H1 (cell line): ENCODE measurements at regions not wholly inside any gene's neighbourhood (a gene's known extent, or its start where the extent isn't known, plus 50 kb on each side); places are given as distances from the start of the nearest gene placed in this dataset.

Experiments
- CTCF ChIA-PET: fragments of 300-600 bp; sonication (Branson Sonifier 250); formaldehyde crosslinking; loops from one replicate; lab custom pipeline; 2021; ENCODE audit not compliant: partially characterized antibody; lab: Charles Lee
- POLR2A ChIA-PET: fragments of 300-600 bp; sonication (Branson Sonifier 250); formaldehyde crosslinking; loops from one replicate; lab custom pipeline; 2021; ENCODE audit warnings: inconsistent platforms; ENCODE audit not compliant: partially characterized antibody; lab: Charles Lee
- DNase-seq, 2 experiments: peaks; one replicate each; pipeline versions ENCODE4 v3.0.0 to v3.0.0-alpha.2; 2010 to 2022; ENCODE audit warnings: low spot score in 2 of 2, low read depth in 1 of 2, mixed read lengths in 1 of 2
- FAIRE-seq: peaks from 2 replicates; lab custom pipeline; 2011; peaks lifted over from hg19 to GRCh38; lab: Jason Lieb, UNC
- H2AFZ ChIP-seq: 2 replicates; pipeline ENCODE4 v1.8.1; 2012; ENCODE audit warnings: low read length, inconsistent platforms
- H2AK5ac ChIP-seq: 2 replicates; pipeline ENCODE4 v1.6.1; 2013; ENCODE audit warnings: low read depth, low read length
- H2BK120ac ChIP-seq: replicated peaks from 2 replicates; pipeline ENCODE3; 2013; ENCODE audit warnings: low read depth, low read length, inconsistent platforms
- H2BK12ac ChIP-seq: 2 replicates; pipeline ENCODE4 v1.6.1; 2013; ENCODE audit warnings: low read depth, low read length
- H2BK15ac ChIP-seq: 2 replicates; pipeline ENCODE4 v1.6.1; 2013; ENCODE audit warnings: low read length
- H2BK20ac ChIP-seq: 2 replicates; pipeline ENCODE4 v1.6.1; 2013; ENCODE audit warnings: low read length
- H2BK5ac ChIP-seq: 2 replicates; pipeline ENCODE4 v1.6.1; 2013; ENCODE audit warnings: low read depth, low read length
- H3K14ac ChIP-seq: 2 replicates; pipeline ENCODE4 v1.6.1; 2013; ENCODE audit warnings: inconsistent platforms; ENCODE audit not compliant: insufficient read length
- H3K18ac ChIP-seq: 2 replicates; pipeline ENCODE4 v1.6.1; 2013; ENCODE audit warnings: low read length; ENCODE audit errors: extremely low read depth
- H3K23ac ChIP-seq: 2 replicates; pipeline ENCODE4 v1.6.1; 2013; ENCODE audit warnings: inconsistent platforms; ENCODE audit not compliant: insufficient read length
- H3K23me2 ChIP-seq: 2 replicates; pipeline ENCODE4 v1.6.1; 2013; ENCODE audit warnings: low read depth, low read length
- H3K27ac ChIP-seq: 2 replicates; pipeline ENCODE4 v1.6.1; 2011; ENCODE audit warnings: low read depth, low read length, inconsistent platforms
- H3K27me3 ChIP-seq, 4 experiments: replicated peaks in 1 of 4; 1 replicate in 1 of 4; 2 replicates in 3 of 4; pipeline versions ENCODE4 v1.6.1 to v1.8.1; 2011 to 2013; ENCODE audit warnings: low read length in 3 of 4, mild to moderate bottlenecking in 3 of 4, inconsistent platforms in 2 of 4, mixed read lengths in 2 of 4, moderate library complexity in 1 of 4; ENCODE audit not compliant: control insufficient read depth in 3 of 4, insufficient read depth in 3 of 4; ENCODE audit errors: extremely low read depth in 1 of 4
- H3K36me3 ChIP-seq, 4 experiments: 2 replicates each; pipeline versions ENCODE4 v1.6.1 to v1.8.1; 2011 to 2013; ENCODE audit warnings: mild to moderate bottlenecking in 4 of 4, low read length in 3 of 4, moderate library complexity in 2 of 4, control low read depth in 1 of 4, inconsistent platforms in 1 of 4; ENCODE audit not compliant: insufficient read depth in 4 of 4, control insufficient read depth in 2 of 4
- H3K4ac ChIP-seq: replicated peaks from 2 replicates; pipeline ENCODE3; 2013; ENCODE audit warnings: low read length, low read depth, mixed read lengths, inconsistent platforms; ENCODE audit not compliant: insufficient read length
- H3K4me1 ChIP-seq, 4 experiments: replicated peaks in 1 of 4; 1 replicate in 1 of 4; 2 replicates in 3 of 4; pipeline versions ENCODE4 v1.6.1 to v1.8.1; 2011 to 2013; ENCODE audit warnings: low read length in 3 of 4, inconsistent platforms in 2 of 4, mixed read lengths in 1 of 4; ENCODE audit not compliant: insufficient read depth in 4 of 4, control insufficient read depth in 3 of 4
- H3K4me2 ChIP-seq, 2 experiments: 2 replicates each; pipeline versions ENCODE4 v1.6.1 to v1.8.1; 2011 to 2013; ENCODE audit warnings: low read depth in 2 of 2, low read length in 2 of 2, control low read depth in 1 of 2, inconsistent platforms in 1 of 2, mild to moderate bottlenecking in 1 of 2; ENCODE audit not compliant: insufficient read depth in 1 of 2
- H3K4me3 ChIP-seq, 4 experiments: fragments of 200-600, 300-600 bp in 1 of 4; sonication (generic), shearing (Covaris generic), sonication (Bioruptor Twin) in 1 of 4; 2 replicates each; pipeline versions ENCODE4 v1.5.1 to v1.8.1; 2011 to 2016; ENCODE audit warnings: low read length in 4 of 4, low read depth in 3 of 4, control low read depth in 2 of 4, inconsistent platforms in 2 of 4, mild to moderate bottlenecking in 2 of 4, mixed read lengths in 1 of 4, moderate library complexity in 1 of 4; ENCODE audit not compliant: insufficient read depth in 2 of 4; ENCODE audit errors: extremely low read depth in 1 of 4
- H3K56ac ChIP-seq: replicated peaks from 2 replicates; pipeline ENCODE3; 2013; ENCODE audit warnings: low read depth, mild to moderate bottlenecking, mixed read lengths, low read length, inconsistent platforms; ENCODE audit not compliant: insufficient read length
- H3K79me1 ChIP-seq: 2 replicates; pipeline ENCODE4 v1.6.1; 2013; ENCODE audit warnings: low read depth, low read length, control low read depth
- H3K79me2 ChIP-seq, 2 experiments: 2 replicates each; pipeline versions ENCODE4 v1.6.1 to v1.8.1; 2012 to 2013; ENCODE audit warnings: low read length in 2 of 2, mild to moderate bottlenecking in 2 of 2, inconsistent platforms in 1 of 2; ENCODE audit not compliant: insufficient read depth in 2 of 2, control insufficient read depth in 1 of 2
- H3K9ac ChIP-seq, 4 experiments: replicated peaks in 1 of 4; 1 replicate in 1 of 4; 2 replicates in 3 of 4; pipeline versions ENCODE4 v1.6.1 to v1.8.1; 2011 to 2013; ENCODE audit warnings: low read depth in 3 of 4, low read length in 3 of 4, control low read depth in 2 of 4, mild to moderate bottlenecking in 2 of 4, moderate library complexity in 2 of 4, inconsistent platforms in 1 of 4; ENCODE audit errors: extremely low read depth in 1 of 4
- H3K9me3 ChIP-seq, 2 experiments: 2 replicates each; pipeline versions ENCODE4 v1.6.1 to v1.8.1; 2012 to 2013; ENCODE audit warnings: mild to moderate bottlenecking in 2 of 2, moderate library complexity in 2 of 2, control low read depth in 1 of 2, inconsistent platforms in 1 of 2, low read depth in 1 of 2, low read length in 1 of 2, mixed read lengths in 1 of 2; ENCODE audit not compliant: insufficient read depth in 2 of 2
- H4K20me1 ChIP-seq, 2 experiments: replicated peaks in 1 of 2; 2 replicates each; pipeline versions ENCODE3 to v1.8.1; 2011 to 2013; ENCODE audit warnings: inconsistent platforms in 2 of 2, low read length in 2 of 2, mild to moderate bottlenecking in 1 of 2; ENCODE audit not compliant: insufficient read depth in 2 of 2, control insufficient read depth in 1 of 2
- H4K5ac ChIP-seq: 2 replicates; pipeline ENCODE4 v1.6.1; 2013; ENCODE audit warnings: low read length, low read depth, mixed read lengths, inconsistent platforms; ENCODE audit not compliant: insufficient read length
- H4K8ac ChIP-seq: 2 replicates; pipeline ENCODE4 v1.8.0; 2013; ENCODE audit warnings: mild to moderate bottlenecking, moderate library complexity, low read length, inconsistent platforms; ENCODE audit not compliant: insufficient read depth; ENCODE audit errors: extremely low read depth
- H4K91ac ChIP-seq: replicated peaks from 2 replicates; pipeline ENCODE3; 2013; ENCODE audit warnings: low read length, mixed read lengths, inconsistent platforms; ENCODE audit not compliant: insufficient read length
- FOSL1 ChIP-seq: IDR thresholded peaks from 2 replicates; pipeline ENCODE4 v1.6.1; 2011; ENCODE audit warnings: mild to moderate bottlenecking, low read depth, low read length, moderate library complexity; ENCODE audit not compliant: insufficient read depth
- MAX ChIP-seq: IDR thresholded peaks from 2 replicates; pipeline ENCODE4 v1.6.1; 2012; ENCODE audit warnings: inconsistent platforms
- PHF8 ChIP-seq: fragments of 200-600 bp; sonication (generic); conservative IDR thresholded peaks from 2 replicates; pipeline ENCODE4 v1.7.1; 2012; ENCODE audit warnings: low read depth, mild to moderate bottlenecking, inconsistent platforms, low read length, moderate library complexity
- POLR2A ChIP-seq, 2 experiments: IDR thresholded peaks; 1 replicate in 1 of 2; 2 replicates in 1 of 2; pipeline ENCODE4 v1.6.1; 2011; ENCODE audit warnings: low read depth in 2 of 2, low read length in 2 of 2, mild to moderate bottlenecking in 2 of 2; ENCODE audit errors: control extremely low read depth in 1 of 2
- POU5F1 ChIP-seq: IDR thresholded peaks from 2 replicates; pipeline ENCODE4 v1.6.1; 2011; ENCODE audit warnings: low read depth, mild to moderate bottlenecking, low read length, moderate library complexity
- SIRT6 ChIP-seq: IDR thresholded peaks from one replicate; pipeline ENCODE4 v1.7.1; 2012; ENCODE audit warnings: low read length, inconsistent platforms
- SIX5 ChIP-seq: IDR thresholded peaks from 2 replicates; pipeline ENCODE4 v1.6.1; 2011; ENCODE audit warnings: mild to moderate bottlenecking, low read depth, low read length
- TBP ChIP-seq: IDR thresholded peaks from 2 replicates; pipeline ENCODE4 v1.6.1; 2011; ENCODE audit warnings: low read depth, low read length, improper control_type of control experiment
- WGBS, 2 experiments: shearing (Covaris generic) in 1 of 2; methylation state at CpG; one replicate each; pipeline versions ENCODE4 v1.1.6 to v1.1.7; 2013 to 2015; ENCODE audit warnings: low lambda C conversion rate in 2 of 2, mixed read lengths in 2 of 2, inconsistent platforms in 1 of 2, low coverage in 1 of 2, missing lambda C conversion rate in 1 of 2; ENCODE audit not compliant: insufficient replicate concordance in 2 of 2, insufficient coverage in 1 of 2, insufficient read length in 1 of 2; ENCODE audit errors: extremely low coverage in 1 of 2, missing lambda C conversion rate in 1 of 2; 5-methylcytosine and 5-hydroxymethylcytosine counted together

- Histone ChIP-seq H3K18ac (no peak overlapping the region), H4K91ac (no peak overlapping the region), H3K4me2 (no peak overlapping the region), H2BK12ac (no peak overlapping the region), H3K4ac (no peak overlapping the region), H3K79me1 (no peaks in the 10 kb centered on the region), H3K56ac (no peak overlapping the region), H3K79me2 (no peaks in the 10 kb centered on the region), H3K14ac (no peak overlapping the region), H3K4me1 (no peaks in the 10 kb centered on the region), H2AK5ac (no peak overlapping the region), H2AFZ (no peak overlapping the region), H2BK5ac (no peak overlapping the region), H3K27ac (no peak overlapping the region), H3K36me3 (no peaks in the 10 kb centered on the region), H4K20me1 (no peaks in the 10 kb centered on the region), H2BK120ac (no peak overlapping the region), H3K9me3 (no peaks in the 10 kb centered on the region), H3K9ac (no peak overlapping the region), H2BK20ac (no peak overlapping the region), H3K27me3 (no peaks in the 10 kb centered on the region), H3K23me2 (no peaks in the 10 kb centered on the region; the same call in 1 of the 2 replicates), H3K23ac (no peak overlapping the region), H3K4me3 (no peak overlapping the region), H2BK15ac (no peak overlapping the region), H4K5ac (no peak overlapping the region), H4K8ac (no peak overlapping the region)
- FAIRE-seq: no peak
- ChIA-PET CTCF (interaction anchor here (1.3 kb wide), 1 partner anchor 60 kb away, joined by 6 read pairs; no protein-coding TSS in a partner anchor), POLR2A (no interaction called here)
- DNase-seq: no peak
- 85% methylated on average over 2 of the region's 2 CpGs; no CpG with 5 or more reads in 1 of the 2 experiments for WGBS, 2 experiments
- TF ChIP-seq POU5F1 (no peak), POLR2A (IDR thresholded peaks at IDR 0.05; ENCODE audit: control extremely low read depth in 1 of 2, low read depth in 2 of 2, low read length in 2 of 2) (no peak), SIX5 (no peak), TBP (no peak), FOSL1 (no peak), PHF8 (no peak), SIRT6 (no peak), MAX (no peak)
These were observed 225.8 kb downstream of the EMP1 start for GRCh38 chr12:13422291-13422690.
